Natural killer cell (primary cell): ENCODE measurements at regions not wholly inside any gene's neighbourhood (a gene's known extent, or its start where the extent isn't known, plus 50 kb on each side); places are given as distances from the start of the nearest gene placed in this dataset.

ENCODE experiments used
- ATAC-seq, 3 donors: fragments of 150-1000 bp in 2 of 3; fragments of 200-7000 bp in 1 of 3; cut with Tn5 transposase; 1 replicate in 1 of 3; 2 replicates in 2 of 3; pipeline ENCODE4 v1.10.0; 2021; ENCODE audit warnings: mild to moderate bottlenecking in 2 of 3, moderate library complexity in 2 of 3
- DNase-seq, 2 donors: peaks; one replicate each; pipeline versions ENCODE4 v3.0.0 to v3.0.0-alpha.2; 2013 to 2021; ENCODE audit warnings: mixed read lengths in 1 of 2
- H3K27ac ChIP-seq: one replicate; pipeline ENCODE4 v1.5.1; 2013; ENCODE audit warnings: mild to moderate bottlenecking, low read length
- H3K27me3 ChIP-seq: one replicate; pipeline ENCODE4 v1.6.1; 2013; ENCODE audit warnings: low read length; ENCODE audit not compliant: control insufficient read depth, insufficient read depth
- H3K36me3 ChIP-seq: one replicate; pipeline ENCODE4 v1.6.1; 2013; ENCODE audit warnings: low read length; ENCODE audit not compliant: control insufficient read depth, insufficient read depth
- H3K4me1 ChIP-seq: one replicate; pipeline ENCODE4 v1.6.1; 2013; ENCODE audit warnings: low read length; ENCODE audit not compliant: control insufficient read depth, insufficient read depth
- H3K4me3 ChIP-seq: one replicate; pipeline ENCODE4 v1.5.1; 2013; ENCODE audit warnings: low read length
- H3K9me3 ChIP-seq: one replicate; pipeline ENCODE4 v1.6.1; 2013; ENCODE audit warnings: low read length; ENCODE audit not compliant: control insufficient read depth, insufficient read depth
- H3K27ac Mint-ChIP-seq, 2 donors: one replicate each; pipeline ENCODE4 v1.8.0; 2022; ENCODE audit warnings: mild to moderate bottlenecking in 2 of 2, mixed read lengths in 2 of 2, moderate library complexity in 1 of 2
- H3K27me3 Mint-ChIP-seq, 2 donors: one replicate each; pipeline ENCODE4 v1.8.0; 2022; ENCODE audit warnings: low read depth in 2 of 2, mixed read lengths in 2 of 2
- H3K36me3 Mint-ChIP-seq: one replicate; pipeline ENCODE4 v1.8.0; 2022; ENCODE audit warnings: mixed read lengths
- H3K4me1 Mint-ChIP-seq, 2 donors: one replicate each; pipeline ENCODE4 v1.8.0; 2022; ENCODE audit warnings: mixed read lengths in 2 of 2
- H3K4me3 Mint-ChIP-seq: one replicate; pipeline ENCODE4 v1.8.0; 2022; ENCODE audit warnings: mild to moderate bottlenecking, moderate library complexity, mixed read lengths
- H3K9me3 Mint-ChIP-seq, 2 donors: one replicate each; pipeline ENCODE4 v1.8.0; 2022; ENCODE audit warnings: mixed read lengths in 2 of 2
- WGBS: methylation state at CpG from one replicate; pipeline ENCODE4 v1.1.7; 2013; ENCODE audit warnings: missing lambda C conversion rate; ENCODE audit not compliant: insufficient coverage; 5-methylcytosine and 5-hydroxymethylcytosine counted together
- intact Hi-C: fragments of 100-400 bp; cut with micrococcal nuclease; formaldehyde crosslinking; loops from one replicate; pipeline ENCODE4 v1.14.2; 2022
- TF ChIP-seq, protein P1 (sequence below): fragments of 200-600 bp; IDR thresholded peaks from one replicate; pipeline ENCODE4 v1.8.0; 2022; ENCODE audit warnings: antibody characterized with exemption

DNA sequence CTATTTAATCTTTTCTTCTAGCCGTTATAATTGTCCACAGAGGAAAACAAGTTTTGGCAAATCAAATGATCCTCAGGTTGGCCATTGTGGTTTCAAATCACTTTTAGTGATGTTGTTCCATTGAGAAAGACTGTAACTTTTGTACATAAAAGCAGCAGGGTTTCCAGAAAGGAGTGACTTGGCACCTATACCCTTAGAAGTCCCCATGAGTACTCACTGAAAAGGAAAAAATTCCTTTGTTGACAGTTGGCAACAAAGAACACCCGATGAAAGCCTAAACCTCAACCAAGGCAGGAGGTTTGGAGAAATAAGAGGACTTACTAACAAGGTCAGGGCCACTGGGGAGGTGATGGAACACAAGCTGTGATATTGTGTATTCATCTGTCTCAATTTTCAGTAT, 474.4 kb downstream of the RAPGEF2 start:
- Histone ChIP-seq H3K4me1 (no peaks in the 10 kb centered on the region), H3K27ac (no peak overlapping the region), H3K36me3 (no peaks in the 10 kb centered on the region), H3K4me3 (no peak overlapping the region), H3K9me3 (no peaks in the 10 kb centered on the region), H3K27me3 (no peaks in the 10 kb centered on the region)
- 87% methylated on average over 2 of the region's 2 CpGs for WGBS
- DNase-seq (no peak), ATAC-seq (no peak)
- H3K27ac Mint-ChIP-seq: no peak overlapping the region
- no peaks in the 10 kb centered on the region for H3K36me3 Mint-ChIP-seq
- peaks cover 2 to 4% of the 10 kb centered on the region in 2 donors for H3K9me3 Mint-ChIP-seq
- H3K4me1 Mint-ChIP-seq: no peaks in the 10 kb centered on the region
- no peak overlapping the region for H3K4me3 Mint-ChIP-seq
- intact Hi-C loops: no loop called here
- no peaks in the 10 kb centered on the region for H3K27me3 Mint-ChIP-seq
- TF ChIP-seq, protein P1, sequence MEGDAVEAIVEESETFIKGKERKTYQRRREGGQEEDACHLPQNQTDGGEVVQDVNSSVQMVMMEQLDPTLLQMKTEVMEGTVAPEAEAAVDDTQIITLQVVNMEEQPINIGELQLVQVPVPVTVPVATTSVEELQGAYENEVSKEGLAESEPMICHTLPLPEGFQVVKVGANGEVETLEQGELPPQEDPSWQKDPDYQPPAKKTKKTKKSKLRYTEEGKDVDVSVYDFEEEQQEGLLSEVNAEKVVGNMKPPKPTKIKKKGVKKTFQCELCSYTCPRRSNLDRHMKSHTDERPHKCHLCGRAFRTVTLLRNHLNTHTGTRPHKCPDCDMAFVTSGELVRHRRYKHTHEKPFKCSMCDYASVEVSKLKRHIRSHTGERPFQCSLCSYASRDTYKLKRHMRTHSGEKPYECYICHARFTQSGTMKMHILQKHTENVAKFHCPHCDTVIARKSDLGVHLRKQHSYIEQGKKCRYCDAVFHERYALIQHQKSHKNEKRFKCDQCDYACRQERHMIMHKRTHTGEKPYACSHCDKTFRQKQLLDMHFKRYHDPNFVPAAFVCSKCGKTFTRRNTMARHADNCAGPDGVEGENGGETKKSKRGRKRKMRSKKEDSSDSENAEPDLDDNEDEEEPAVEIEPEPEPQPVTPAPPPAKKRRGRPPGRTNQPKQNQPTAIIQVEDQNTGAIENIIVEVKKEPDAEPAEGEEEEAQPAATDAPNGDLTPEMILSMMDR: no peak

DNA sequence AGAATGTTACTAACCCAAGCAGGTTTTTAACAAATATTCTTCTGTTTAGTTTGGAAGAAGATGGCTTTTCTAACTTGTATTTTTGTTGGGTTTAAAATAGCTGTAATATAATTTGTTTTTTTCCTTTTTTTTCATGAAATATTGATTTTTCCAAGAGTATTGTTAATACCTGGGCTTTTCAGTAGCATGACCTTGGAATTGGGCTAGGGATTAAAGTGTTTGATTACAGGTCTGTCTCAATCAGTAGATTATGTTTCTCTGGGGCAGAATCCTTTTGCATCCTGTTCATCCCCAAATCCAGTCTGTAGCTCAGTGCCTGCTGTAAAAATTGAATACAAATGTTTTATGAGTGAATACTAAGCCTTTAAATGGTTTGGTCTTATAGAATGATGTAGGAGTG, 479.8 kb downstream of the RAPGEF2 start:
- intact Hi-C loops: no loop called here
- H3K27ac ChIP-seq: no peak overlapping the region
- TF ChIP-seq, protein P1: no peak
- Mint-ChIP-seq H3K4me1 (no peaks in the 10 kb centered on the region), H3K4me3 (no peak overlapping the region), H3K27me3 (no peaks in the 10 kb centered on the region), H3K9me3 (peaks cover 6 to 14% of the 10 kb centered on the region in 2 donors), H3K27ac (no peak overlapping the region), H3K36me3 (peaks cover 7% of the 10 kb centered on the region)
- H3K4me3 ChIP-seq: no peak overlapping the region
- peaks cover 11% of the 10 kb centered on the region for H3K9me3 ChIP-seq
- no peak for DNase-seq
- H3K4me1 ChIP-seq: no peaks in the 10 kb centered on the region
- H3K36me3 ChIP-seq: no peaks in the 10 kb centered on the region
- ATAC-seq: no peak
- H3K27me3 ChIP-seq: no peaks in the 10 kb centered on the region

DNA sequence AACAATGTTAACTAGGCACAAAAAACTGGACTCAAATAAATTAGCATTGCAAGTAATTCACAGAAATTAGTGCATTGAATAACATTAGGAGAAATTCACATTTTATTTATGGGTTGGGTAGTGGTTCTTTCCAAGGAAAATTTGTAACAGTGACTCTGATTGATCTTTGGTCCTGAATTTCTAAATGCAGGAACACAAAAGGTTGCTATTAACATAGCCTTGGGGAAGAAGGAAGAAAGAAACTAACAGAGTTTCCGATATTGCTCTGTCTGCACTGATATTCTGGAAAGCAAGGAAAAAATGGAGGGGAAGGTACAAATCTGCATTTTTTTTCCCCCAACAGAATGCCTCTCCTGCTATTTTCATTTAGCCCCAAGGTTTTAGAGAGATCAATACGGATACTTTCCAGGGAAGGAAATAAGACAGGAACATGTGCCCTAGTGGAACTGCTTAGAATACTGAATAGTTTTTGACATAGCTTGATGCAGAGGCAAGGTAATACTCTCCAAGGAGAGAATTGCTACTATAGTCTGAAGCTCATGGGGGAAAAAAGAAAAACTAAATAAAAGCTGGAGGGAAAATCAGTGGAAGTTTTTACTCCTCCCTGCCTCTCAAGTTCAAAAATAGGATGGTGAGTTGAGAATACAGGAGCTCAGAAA, 490.1 kb downstream of the RAPGEF2 start:
- intact Hi-C loops: no loop called here
- H3K9me3 Mint-ChIP-seq: peaks cover 3 to 5% of the 10 kb centered on the region in 2 donors
- Histone ChIP-seq H3K27me3 (no peaks in the 10 kb centered on the region), H3K4me3 (no peak overlapping the region), H3K4me1 (no peaks in the 10 kb centered on the region), H3K9me3 (no peaks in the 10 kb centered on the region), H3K36me3 (no peaks in the 10 kb centered on the region), H3K27ac (no peak overlapping the region)
- H3K36me3 Mint-ChIP-seq: no peaks in the 10 kb centered on the region
- no peak for ATAC-seq
- no peak overlapping the region for H3K4me3 Mint-ChIP-seq
- no CpG with 5 or more reads among the region's 2 CpGs for WGBS
- H3K27ac Mint-ChIP-seq: no peak overlapping the region
- DNase-seq: no peak
- TF ChIP-seq, protein P1: no peak
- no peaks in the 10 kb centered on the region for H3K4me1 Mint-ChIP-seq
- H3K27me3 Mint-ChIP-seq: no peaks in the 10 kb centered on the region

DNA sequence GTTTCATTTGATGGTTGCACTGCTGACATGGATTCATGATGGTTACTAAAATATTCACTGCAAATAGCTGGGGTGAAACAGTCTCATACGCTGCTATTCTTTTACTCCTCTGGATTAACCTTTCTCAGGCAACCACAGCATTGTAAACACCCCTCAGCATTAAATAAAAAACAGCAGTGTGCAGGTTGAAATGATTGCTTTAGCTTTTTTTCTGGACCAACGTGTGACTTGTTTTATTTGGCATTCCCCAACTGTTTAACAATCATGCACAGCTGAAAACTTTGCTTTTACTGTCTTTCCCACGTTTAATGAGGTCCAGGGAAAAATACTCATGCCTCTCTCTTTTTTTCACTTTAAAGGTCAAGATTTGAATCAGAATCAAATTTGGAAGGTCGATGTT, 490.8 kb downstream of the RAPGEF2 start:
- ATAC-seq (no peak), DNase-seq (no peak)
- intact Hi-C loops: no loop called here
- H3K27me3 ChIP-seq: no peaks in the 10 kb centered on the region
- Mint-ChIP-seq H3K36me3 (no peaks in the 10 kb centered on the region), H3K4me1 (no peaks in the 10 kb centered on the region), H3K9me3 (peaks cover 3 to 6% of the 10 kb centered on the region in 2 donors), H3K27me3 (no peaks in the 10 kb centered on the region), H3K27ac (no peak overlapping the region), H3K4me3 (no peak overlapping the region)
- no peak overlapping the region for H3K27ac ChIP-seq
- no peak overlapping the region for H3K4me3 ChIP-seq
- no peaks in the 10 kb centered on the region for H3K36me3 ChIP-seq
- TF ChIP-seq, protein P1: no peak
- H3K9me3 ChIP-seq: no peaks in the 10 kb centered on the region
- 57% methylated on average over 4 of the region's 4 CpGs for WGBS
- H3K4me1 ChIP-seq: no peaks in the 10 kb centered on the region
